ENCODE measurements at regions not wholly inside any gene's neighbourhood (a gene's known extent, or its start where the extent isn't known, plus 50 kb on each side); places are given as distances from the start of the nearest gene placed in this dataset.

GRCh38 chr6:167402195-167402686 lies 77.4 kb downstream of the TTLL2 start:
- TF ChIP-seq CTCF (CRISPR knock-in tag; IDR thresholded peaks at IDR 0.05): no peak
- no peak for TF ChIP-seq KLF13 (CRISPR knock-in tag; IDR thresholded peaks at IDR 0.05)
